A673 (cell line): ENCODE measurements at regions not wholly inside any gene's neighbourhood (a gene's known extent, or its start where the extent isn't known, plus 50 kb on each side); places are given as distances from the start of the nearest gene placed in this dataset.

Experiments used
- BruUV-seq: library from RNA; stranded (reverse); fragments of 400-500 nt; replicated peaks from 2 replicates; lab custom pipeline; 2021; lab: Mats Ljungman, UMichigan
- CTCF ChIA-PET: fragments of 300-600 bp; sonication (Branson Sonifier 250); formaldehyde crosslinking; loops from one replicate; lab custom pipeline; 2022; ENCODE audit warnings: antibody characterized with exemption; lab: Charles Lee
- POLR2A ChIA-PET: fragments of 300-600 bp; sonication (Branson Sonifier 250); formaldehyde crosslinking; loops from one replicate; lab custom pipeline; 2022; ENCODE audit warnings: antibody characterized with exemption; ENCODE audit not compliant: low non-redundant PET; lab: Charles Lee
- DNase-seq: peaks from one replicate; pipeline ENCODE4 v3.0.0-alpha.2; 2015; ENCODE audit warnings: low spot score
- H3K27ac ChIP-seq: fragments of 200-600 bp; sonication (generic); 2 replicates; pipeline ENCODE4 v1.5.1; 2016; ENCODE audit warnings: mixed run types, low read depth, mild to moderate bottlenecking, mixed read lengths, antibody characterized with exemption, low read length; ENCODE audit not compliant: poor library complexity, severe bottlenecking
- H3K27me3 ChIP-seq: fragments of 200-600 bp; sonication (generic); replicated peaks from 2 replicates; pipeline ENCODE4 v1.6.1; 2017; ENCODE audit warnings: mixed run types, low read depth, mild to moderate bottlenecking, mixed read lengths, antibody characterized with exemption, low read length; ENCODE audit not compliant: insufficient read depth, poor library complexity
- H3K36me3 ChIP-seq: fragments of 200-600 bp; sonication (generic); 2 replicates; pipeline ENCODE4 v1.6.1; 2016; ENCODE audit warnings: mixed run types, mild to moderate bottlenecking, mixed read lengths, antibody characterized with exemption, low read length; ENCODE audit not compliant: insufficient read depth, poor library complexity, severe bottlenecking
- H3K4me1 ChIP-seq: fragments of 200-600 bp; sonication (generic); 2 replicates; pipeline ENCODE4 v1.6.1; 2017; ENCODE audit warnings: mixed run types, mild to moderate bottlenecking, mixed read lengths, antibody characterized with exemption, low read length; ENCODE audit not compliant: insufficient read depth, poor library complexity, severe bottlenecking
- H3K4me3 ChIP-seq: fragments of 200-600 bp; sonication (generic); 2 replicates; pipeline ENCODE4 v1.5.1; 2016; ENCODE audit warnings: low read depth, mixed run types, mild to moderate bottlenecking, mixed read lengths, low read length; ENCODE audit not compliant: poor library complexity, severe bottlenecking
- H3K9me3 ChIP-seq: fragments of 200-600 bp; sonication (generic); 2 replicates; pipeline ENCODE4 v1.6.1; 2016; ENCODE audit warnings: mixed run types, low read depth, mild to moderate bottlenecking, mixed read lengths, antibody characterized with exemption, low read length; ENCODE audit not compliant: poor library complexity, severe bottlenecking
- CTCF ChIP-seq: fragments of 300-800, 200-600 bp; sonication (generic); conservative IDR thresholded peaks from 2 replicates; pipeline ENCODE4 v1.5.1; 2017; ENCODE audit warnings: low read depth, mild to moderate bottlenecking, antibody characterized with exemption, low read length, moderate library complexity, mixed read lengths
- EZH2 ChIP-seq: fragments of 200-600 bp; sonication (generic); IDR thresholded peaks from 2 replicates; pipeline ENCODE4 v1.6.1; 2017; ENCODE audit warnings: borderline replicate concordance, low read depth, mild to moderate bottlenecking, mixed read lengths, antibody characterized with exemption, low read length; ENCODE audit not compliant: poor library complexity, severe bottlenecking
- intact Hi-C: fragments of 100-400 bp; cut with micrococcal nuclease; formaldehyde crosslinking; loops from one replicate; pipeline ENCODE4 v1.10.0; 2022; ENCODE audit not compliant: unreplicated experiment

- Histone ChIP-seq H3K4me3 (no peak overlapping the region), H3K4me1 (no peaks in the 10 kb centered on the region), H3K36me3 (no peaks in the 10 kb centered on the region), H3K9me3 (no peaks in the 10 kb centered on the region), H3K27me3 (no peaks in the 10 kb centered on the region), H3K27ac (no peak overlapping the region)
- CTCF ChIA-PET: no interaction called here
- POLR2A ChIA-PET: no interaction called here
- no TSS peak for BruUV-seq
- DNase-seq: no peak
- TF ChIP-seq CTCF: no peak
- no peak for TF ChIP-seq EZH2
- intact Hi-C loops: no loop called here
Observed at GRCh38 chr13:80881942-80882445, 541.1 kb upstream of the SPRY2 start.

GRCh38 chr13:80881495-80881894, 540.6 kb upstream of the SPRY2 start:
- no peak for DNase-seq
- BruUV-seq: no TSS peak
- Histone ChIP-seq H3K27me3 (no peaks in the 10 kb centered on the region), H3K36me3 (no peaks in the 10 kb centered on the region), H3K27ac (no peak overlapping the region), H3K9me3 (no peaks in the 10 kb centered on the region), H3K4me3 (no peak overlapping the region), H3K4me1 (no peaks in the 10 kb centered on the region)
- no peak for TF ChIP-seq EZH2
- CTCF ChIA-PET: no interaction called here
- POLR2A ChIA-PET: no interaction called here
- intact Hi-C loops: no loop called here

- CTCF ChIA-PET: no interaction called here
Observed at GRCh38 chr13:80881034-80881433, 540.1 kb upstream of the SPRY2 start.

More at GRCh38 chr13:80881034-80881433, 540.1 kb upstream of the SPRY2 start:
- Histone ChIP-seq H3K9me3 (no peaks in the 10 kb centered on the region), H3K4me1 (no peaks in the 10 kb centered on the region), H3K27ac (no peak overlapping the region), H3K36me3 (no peaks in the 10 kb centered on the region), H3K4me3 (no peak overlapping the region), H3K27me3 (no peaks in the 10 kb centered on the region)
- no peak for DNase-seq
- TF ChIP-seq CTCF (no peak), EZH2 (no peak)
- intact Hi-C loops: no loop called here
- no TSS peak for BruUV-seq
- POLR2A ChIA-PET: no interaction called here
